ENCODE measurements at regions not wholly inside any gene's neighbourhood (a gene's known extent, or its start where the extent isn't known, plus 50 kb on each side); places are given as distances from the start of the nearest gene placed in this dataset.
"Not testable (repeated sequence)": the region's sequence is repeated elsewhere in the genome, so short reads cannot be mapped to it uniquely, and the experiment has no call there.

DNA sequence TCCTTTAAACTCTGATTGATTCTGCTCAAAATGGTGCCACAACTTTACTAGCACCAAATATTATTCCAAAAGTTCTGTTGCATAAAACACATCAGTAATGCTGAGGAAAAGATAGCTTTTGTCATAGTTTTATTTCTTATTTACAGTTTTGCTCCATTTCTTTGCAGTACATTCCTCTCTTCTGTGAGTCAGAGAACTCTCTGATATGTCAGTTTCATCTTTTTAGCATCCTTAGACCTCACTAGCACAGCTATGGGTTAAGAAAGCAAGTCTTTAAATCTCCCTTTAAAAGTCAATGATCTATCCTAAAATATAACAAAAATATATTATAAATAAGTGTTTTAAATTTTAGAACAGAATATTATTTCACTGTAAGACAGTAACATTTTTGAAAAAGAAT is 356.6 kb upstream of the SNX7 start:
- H3K4me3 ChIP-seq (ENCODE audit: low read length), result no peak overlapping the region
- TF ChIP-seq ZNF274 (IDR thresholded peaks at IDR 0.05; ENCODE audit: low read depth, low read length), result no peak

DNA sequence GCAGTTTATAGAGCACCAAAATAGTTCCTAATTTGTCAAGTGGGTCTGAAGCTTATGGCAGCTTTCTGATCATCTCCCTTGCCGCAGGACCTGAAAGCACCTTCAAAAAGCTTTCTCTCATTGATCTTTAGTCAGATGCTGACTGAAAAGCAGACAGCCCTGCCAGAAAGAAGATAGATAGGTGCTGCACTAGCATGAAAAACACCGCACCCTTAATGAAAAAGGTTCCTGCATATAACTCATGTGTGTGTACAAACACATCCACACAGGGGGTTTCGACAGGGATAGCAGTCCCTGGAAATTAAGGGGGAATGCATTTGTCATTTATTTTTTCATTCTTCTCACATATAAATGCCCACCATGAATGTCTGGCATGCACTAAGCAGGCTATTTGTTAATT is 361.7 kb upstream of the SNX7 start:
- no peak overlapping the region for H3K4me3 ChIP-seq (ENCODE audit: low read length)
- TF ChIP-seq ZNF274 (IDR thresholded peaks at IDR 0.05; ENCODE audit: low read depth, low read length), result no peak

DNA sequence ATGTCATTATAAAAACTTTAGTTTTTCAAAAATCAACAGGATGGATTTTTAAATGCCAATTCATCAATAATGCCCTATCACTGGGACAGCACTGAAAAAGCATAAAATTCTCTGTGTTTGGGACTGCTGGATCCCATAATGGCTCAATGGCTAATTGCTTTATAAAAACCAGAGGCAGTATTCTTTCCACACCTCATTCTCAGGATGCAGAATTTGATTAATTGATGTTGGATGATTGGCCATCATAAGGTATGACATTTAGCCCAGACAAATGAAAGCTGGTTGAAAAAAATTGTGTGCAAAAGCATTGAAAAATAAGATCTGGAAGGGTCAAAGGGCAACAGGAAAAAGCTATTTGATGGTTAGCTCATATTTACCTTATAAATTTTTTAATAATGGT is 362.2 kb upstream of the SNX7 start:
- no peak overlapping the region for H3K4me3 ChIP-seq (ENCODE audit: low read length)
- no peak for TF ChIP-seq ZNF274 (IDR thresholded peaks at IDR 0.05; ENCODE audit: low read depth, low read length)

DNA sequence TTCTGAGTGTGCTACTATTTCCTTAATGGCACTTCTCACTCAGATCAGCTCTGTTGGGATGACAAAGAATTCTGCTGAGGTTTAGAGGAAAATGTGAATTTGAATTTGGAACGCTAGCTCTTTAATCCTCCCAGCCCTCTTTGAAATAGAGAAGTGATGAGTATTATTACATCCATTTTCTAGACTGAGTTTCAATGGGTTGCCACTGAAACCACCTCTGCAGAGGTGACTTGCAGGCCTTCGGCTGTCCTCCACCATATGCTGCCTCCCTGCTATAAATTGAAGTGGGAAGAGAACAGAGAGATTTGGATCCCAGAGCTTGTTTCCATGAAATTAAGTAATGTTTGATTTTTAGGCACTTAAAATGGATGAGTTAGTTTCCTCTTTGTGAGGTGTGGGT is 363.2 kb upstream of the SNX7 start:
- no peak for TF ChIP-seq ZNF274 (IDR thresholded peaks at IDR 0.05; ENCODE audit: low read depth, low read length)
- no peak overlapping the region for H3K4me3 ChIP-seq (ENCODE audit: low read length)

DNA sequence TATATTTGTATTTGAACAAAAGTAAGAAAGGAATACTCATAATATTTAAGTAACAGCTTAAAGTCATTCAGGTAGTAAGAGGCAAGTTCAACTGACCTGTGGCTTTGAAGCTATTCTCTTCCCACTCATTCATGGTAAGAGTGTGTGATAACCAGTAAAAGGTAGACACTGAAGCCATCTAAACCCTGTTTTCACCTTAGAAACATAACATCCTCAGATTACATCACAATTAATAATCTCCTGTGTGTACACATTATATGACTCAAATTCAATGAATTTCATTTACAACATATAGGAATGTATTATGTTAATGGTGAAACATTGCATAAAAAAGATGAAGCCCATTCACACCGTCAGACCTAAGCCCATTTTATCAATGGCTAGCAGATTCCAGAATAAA is 364.8 kb upstream of the SNX7 start:
- TF ChIP-seq ZNF274 (IDR thresholded peaks at IDR 0.05; ENCODE audit: low read depth, low read length), result no peak
- H3K4me3 ChIP-seq (ENCODE audit: low read length), result no peak overlapping the region

DNA sequence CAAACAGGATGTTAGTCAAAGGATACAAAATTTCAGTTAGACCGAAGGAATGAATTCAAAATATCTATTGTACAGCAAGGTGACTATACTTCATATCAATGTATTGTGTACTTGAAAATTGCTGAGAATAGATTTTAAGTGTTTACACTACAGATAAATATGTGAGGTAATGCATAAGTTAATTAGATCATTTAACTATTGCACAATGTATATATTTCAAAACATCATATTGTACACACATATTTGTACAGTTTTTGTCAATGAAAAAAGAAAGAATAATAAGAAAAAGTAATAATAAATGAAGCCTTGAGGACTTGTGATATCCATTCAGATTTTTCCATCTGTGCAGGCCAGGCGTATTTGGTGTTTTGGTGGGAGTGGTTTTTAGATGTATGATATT is 367.4 kb upstream of the SNX7 start:
- H3K4me3 ChIP-seq (ENCODE audit: low read length), result no peak overlapping the region
- TF ChIP-seq ZNF274 (IDR thresholded peaks at IDR 0.05; ENCODE audit: low read depth, low read length), result no peak

DNA sequence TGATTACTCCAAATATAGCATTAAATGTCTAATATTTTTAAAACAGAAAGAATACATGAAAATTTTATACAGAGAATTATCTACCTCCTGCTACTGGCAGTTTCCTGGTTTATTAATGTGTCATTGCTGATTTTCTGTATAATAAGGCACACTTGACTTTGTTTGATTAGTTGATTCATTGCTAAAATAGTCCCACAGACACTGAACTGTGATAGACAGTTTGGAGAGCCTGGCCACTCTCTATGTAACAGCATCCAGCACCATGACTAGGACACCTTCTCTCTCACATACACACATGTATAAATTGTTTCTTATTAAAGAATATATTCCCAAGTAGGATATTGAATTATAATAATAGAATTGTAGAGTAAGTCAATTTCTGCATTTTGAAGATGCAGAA is 368.5 kb upstream of the SNX7 start:
- no peak for TF ChIP-seq ZNF274 (IDR thresholded peaks at IDR 0.05; ENCODE audit: low read depth, low read length)
- no peak overlapping the region for H3K4me3 ChIP-seq (ENCODE audit: low read length)

DNA sequence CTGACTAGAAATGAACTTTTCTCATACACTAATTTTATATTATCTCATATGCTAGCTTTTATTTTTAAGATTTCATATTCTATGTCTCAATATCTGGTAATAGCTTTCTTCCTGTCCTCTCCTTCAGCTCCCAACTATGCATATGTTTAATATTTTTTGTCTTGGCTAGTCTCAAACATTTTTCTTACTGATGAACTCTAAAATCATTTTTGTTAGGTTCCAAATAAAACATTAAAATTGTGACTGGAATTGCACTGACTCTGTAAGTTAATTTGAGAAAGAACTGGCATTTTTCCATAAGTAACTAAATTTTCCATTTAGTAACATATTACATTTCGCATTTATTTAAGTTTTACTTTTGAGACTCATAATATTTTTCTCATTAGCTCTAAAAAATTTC is 368.5 kb upstream of the DPYD start:
- H3K4me3 ChIP-seq (ENCODE audit: low read length), result no peak overlapping the region
- TF ChIP-seq ZNF274 (IDR thresholded peaks at IDR 0.05; ENCODE audit: low read depth, low read length), result no peak

DNA sequence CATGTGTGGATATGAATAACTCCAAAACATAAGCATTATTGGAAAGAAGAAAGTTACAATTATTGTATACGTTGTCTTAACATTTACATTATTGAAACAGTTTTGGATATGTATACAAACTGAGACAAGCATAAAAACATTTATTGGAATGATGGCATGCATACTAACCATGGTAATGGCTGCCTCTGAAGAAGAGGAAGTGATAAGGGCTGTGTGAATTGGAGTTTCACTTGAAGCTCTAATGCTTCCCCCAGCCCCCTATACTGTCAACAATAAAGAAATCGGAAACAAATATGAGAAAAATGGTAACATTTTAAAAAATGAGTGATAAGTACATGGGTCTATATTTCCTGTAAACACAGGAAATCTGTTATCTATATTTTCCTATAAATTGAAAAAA is 367.7 kb upstream of the DPYD start:
- no peak overlapping the region for H3K4me3 ChIP-seq (ENCODE audit: low read length)
- TF ChIP-seq ZNF274 (IDR thresholded peaks at IDR 0.05; ENCODE audit: low read depth, low read length), result no peak

DNA sequence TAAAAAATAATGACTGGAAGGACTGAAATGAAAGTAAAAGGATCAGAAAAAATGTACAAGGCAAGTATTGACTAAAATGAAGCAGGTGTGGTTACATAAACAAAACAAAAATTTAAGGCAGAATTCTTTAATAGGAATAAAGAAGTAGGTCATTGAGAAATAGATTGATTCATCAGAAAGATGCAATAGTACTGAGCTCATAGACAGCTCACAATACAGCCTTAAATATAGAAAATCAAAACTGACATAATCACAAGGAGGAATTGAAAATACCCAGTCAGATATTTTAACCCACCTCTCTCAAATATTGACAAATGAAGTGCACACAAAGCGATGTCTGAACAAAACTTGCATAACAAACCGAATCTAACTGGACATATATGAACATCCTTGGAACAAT is 366.8 kb upstream of the DPYD start:
- TF ChIP-seq ZNF274 (IDR thresholded peaks at IDR 0.05; ENCODE audit: low read depth, low read length), result no peak
- H3K4me3 ChIP-seq (ENCODE audit: low read length), result no peak overlapping the region

DNA sequence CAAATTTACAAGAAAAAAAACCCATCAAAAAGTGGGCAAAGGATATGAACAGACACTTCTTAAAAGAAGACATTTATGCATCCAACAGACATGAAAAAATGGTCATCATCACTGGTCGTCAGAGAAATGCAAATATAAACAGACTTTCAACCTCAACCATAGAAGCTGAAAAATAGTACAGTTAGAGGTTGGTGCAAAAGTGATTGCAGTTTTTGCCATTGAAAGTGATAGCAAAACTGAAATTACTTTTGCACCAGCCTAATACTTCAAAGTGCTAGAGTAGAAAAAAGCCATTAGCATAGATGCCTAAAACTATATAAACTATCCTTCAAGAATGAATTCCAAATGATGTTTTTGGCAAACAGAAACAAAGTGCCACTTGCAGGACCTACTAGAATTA is 365.8 kb upstream of the DPYD start:
- no peak for TF ChIP-seq ZNF274 (IDR thresholded peaks at IDR 0.05; ENCODE audit: low read depth, low read length)
- no peak overlapping the region for H3K4me3 ChIP-seq (ENCODE audit: low read length)

DNA sequence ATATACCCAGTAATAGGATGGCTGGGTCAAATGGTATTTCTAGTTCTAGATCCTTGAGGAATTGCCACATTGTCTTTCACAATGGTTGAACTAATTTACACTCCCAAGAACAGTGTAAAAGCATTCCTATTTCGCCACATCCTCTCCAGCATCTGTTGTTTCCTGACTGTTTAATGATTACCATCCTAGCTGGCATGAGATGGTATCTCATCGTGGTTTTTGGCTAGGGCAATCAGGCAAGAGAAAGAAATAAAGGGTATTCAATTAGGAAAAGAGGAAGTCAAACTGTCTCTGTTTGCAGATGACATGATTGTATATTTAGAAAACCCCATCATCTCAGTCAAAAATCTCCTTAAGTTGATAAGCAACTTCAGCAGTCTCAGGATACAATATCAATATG is 364.5 kb upstream of the DPYD start:
- not testable (repeated sequence) for H3K4me3 ChIP-seq (ENCODE audit: low read length)

DNA sequence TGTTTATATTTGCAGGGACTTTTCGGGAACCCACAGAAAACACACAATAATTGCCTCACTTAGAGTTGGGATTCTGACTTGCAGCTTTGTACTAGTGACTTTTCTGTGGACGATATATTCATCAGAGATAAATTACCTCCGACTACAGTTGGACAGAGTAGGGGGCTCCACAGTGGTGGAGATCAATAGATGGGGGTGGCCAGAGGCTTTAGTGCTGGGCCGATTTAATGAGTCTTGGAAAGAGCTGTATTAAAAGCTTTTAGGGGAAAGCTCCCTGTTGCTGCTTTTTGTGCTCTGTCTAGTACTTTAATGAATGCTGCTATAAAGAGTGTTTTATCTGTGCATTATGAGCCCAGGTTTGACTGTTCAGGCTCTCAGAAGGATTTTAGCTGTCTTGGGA is 359.2 kb upstream of the DPYD start:
- no peak for TF ChIP-seq ZNF274 (IDR thresholded peaks at IDR 0.05; ENCODE audit: low read depth, low read length)

DNA sequence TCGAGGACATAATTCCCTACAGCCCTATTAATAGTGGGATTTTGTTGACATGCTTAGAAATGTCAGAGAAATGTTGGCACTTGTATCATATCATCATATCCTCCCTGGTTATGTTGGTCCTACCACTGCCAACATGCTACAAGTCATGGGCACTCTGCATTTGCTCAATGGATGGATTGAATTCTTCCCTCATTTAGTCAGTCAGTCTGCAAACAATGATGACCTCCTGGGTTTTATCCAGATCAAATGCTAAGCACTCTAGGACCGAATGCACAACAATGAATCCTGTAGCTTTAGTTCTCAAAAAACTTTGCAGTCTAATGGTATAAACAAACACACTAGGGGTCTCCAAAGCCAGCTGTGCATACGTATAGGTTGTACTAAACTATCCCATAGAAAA is 357.2 kb upstream of the DPYD start:
- TF ChIP-seq ZNF274 (IDR thresholded peaks at IDR 0.05; ENCODE audit: low read depth, low read length), result no peak
- no peak overlapping the region for H3K4me3 ChIP-seq (ENCODE audit: low read length)

More for the DNA sequence above, 359.2 kb upstream of the DPYD start:
- H3K4me3 ChIP-seq (ENCODE audit: low read length), result no peak overlapping the region

DNA sequence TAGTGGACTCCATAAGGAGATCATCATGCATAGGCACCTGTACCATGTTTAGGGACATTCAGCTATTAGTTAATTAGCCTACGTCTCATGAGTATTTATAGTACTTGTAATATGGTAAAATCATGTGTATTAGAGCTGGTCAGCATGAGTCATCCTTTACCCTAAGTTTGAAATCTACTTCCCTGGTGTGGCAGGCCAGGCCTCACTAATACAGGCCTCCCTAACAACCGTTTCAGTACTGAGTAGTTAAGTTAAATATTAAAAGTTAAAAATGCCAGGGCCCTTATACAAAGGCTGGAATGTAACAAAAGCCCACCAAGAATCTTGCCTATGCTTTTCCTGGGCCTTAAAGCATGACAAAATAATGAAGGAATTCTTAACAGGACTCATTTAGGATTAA is 356.3 kb upstream of the DPYD start:
- no peak for TF ChIP-seq ZNF274 (IDR thresholded peaks at IDR 0.05; ENCODE audit: low read depth, low read length)
- H3K4me3 ChIP-seq (ENCODE audit: low read length), result no peak overlapping the region

DNA sequence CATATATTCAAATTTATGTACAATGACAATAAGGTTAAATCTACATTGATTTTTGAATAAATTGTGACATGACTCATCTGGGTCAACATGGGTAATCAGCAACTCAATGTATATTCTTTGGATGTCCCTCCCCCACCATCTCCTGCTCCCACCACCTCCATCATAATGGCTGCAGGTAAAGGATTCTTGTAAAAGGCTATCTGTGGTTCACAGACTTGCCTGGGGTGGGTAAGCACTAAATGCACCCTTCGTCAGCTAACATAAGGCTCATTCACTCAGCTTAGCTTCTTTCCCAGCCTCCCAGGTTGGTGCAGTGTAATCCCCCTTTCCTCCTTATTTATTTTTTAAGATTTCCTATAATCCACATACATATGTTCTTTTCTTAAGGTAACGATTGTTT is 355.7 kb upstream of the DPYD start:
- TF ChIP-seq ZNF274 (IDR thresholded peaks at IDR 0.05; ENCODE audit: low read depth, low read length), result no peak
- H3K4me3 ChIP-seq (ENCODE audit: low read length), result no peak overlapping the region

DNA sequence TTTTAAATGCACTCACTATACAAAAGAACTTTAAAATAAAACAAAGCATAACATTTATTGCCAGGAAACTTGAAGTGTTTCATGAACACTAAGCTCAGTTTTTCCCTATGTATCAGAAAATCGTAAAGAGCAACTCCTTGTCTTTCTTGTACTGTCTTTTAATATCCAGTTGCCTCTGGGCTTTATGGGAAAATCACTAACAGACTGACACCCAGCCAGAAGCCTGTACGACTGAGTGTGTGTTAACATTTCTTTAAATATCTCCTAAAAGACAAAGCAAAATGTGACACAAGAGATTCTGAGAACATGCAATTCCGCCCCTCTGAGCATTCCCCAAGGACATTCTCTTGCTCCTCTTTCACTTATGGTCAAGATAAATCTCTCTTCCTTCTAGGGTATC is 347.5 kb upstream of the DPYD start:
- TF ChIP-seq ZNF274 (IDR thresholded peaks at IDR 0.05; ENCODE audit: low read depth, low read length), result no peak
- no peak overlapping the region for H3K4me3 ChIP-seq (ENCODE audit: low read length)
